Fibroblast of skin of abdomen (primary cell): ENCODE measurements at regions not wholly inside any gene's neighbourhood (a gene's known extent, or its start where the extent isn't known, plus 50 kb on each side); places are given as distances from the start of the nearest gene placed in this dataset.
"Not testable (repeated sequence)": the region's sequence is repeated elsewhere in the genome, so short reads cannot be mapped to it uniquely, and the experiment has no call there.

Experiments used
- DNase-seq: peaks from one replicate; pipeline ENCODE4 v3.0.0-alpha.2; 2013

DNA sequence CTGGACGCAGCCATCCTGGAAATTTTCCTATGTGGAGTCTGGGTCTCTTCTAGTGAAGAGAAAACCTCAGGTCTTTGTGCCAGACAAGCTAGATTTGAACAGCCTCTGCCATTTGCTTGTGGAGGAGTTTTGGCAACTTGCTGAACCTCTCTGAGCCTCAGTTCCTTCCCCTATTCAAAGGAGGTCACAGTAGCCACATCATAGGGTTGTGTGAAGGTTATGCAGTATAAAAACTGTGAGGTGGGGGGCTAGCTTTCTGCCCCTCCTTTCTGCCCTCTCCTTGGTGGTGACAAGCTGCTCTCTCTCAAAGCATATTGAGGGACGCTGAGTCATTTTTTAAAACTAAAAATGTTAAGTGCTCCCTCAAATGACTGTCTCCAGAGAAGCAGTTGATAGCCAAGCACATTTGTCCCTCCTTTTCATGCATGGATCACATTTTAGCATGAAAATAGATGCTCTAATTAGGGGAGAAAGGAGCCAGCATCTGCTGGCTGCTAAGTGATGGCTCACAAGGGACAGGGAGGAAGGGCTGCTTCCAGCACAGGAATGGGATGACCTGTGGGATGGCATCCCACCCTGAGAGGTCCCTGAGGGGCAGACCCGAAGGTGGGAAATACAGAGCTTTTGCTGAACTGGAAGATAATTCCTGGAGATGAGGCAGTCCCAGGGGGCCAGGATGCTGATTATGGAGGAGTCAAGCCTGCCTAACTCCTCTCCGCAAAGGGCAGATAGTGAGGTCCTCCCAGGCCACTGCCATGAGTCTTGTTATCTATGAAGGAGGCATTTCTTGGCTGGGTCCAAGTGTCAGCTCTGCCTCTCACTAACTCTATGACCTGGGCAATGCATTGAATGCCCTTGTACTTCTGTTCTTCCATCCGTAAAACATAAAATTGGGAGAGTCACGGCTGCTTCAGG is 218.8 kb downstream of the RAB11FIP4 start:
- DNase-seq = no peak

DNA sequence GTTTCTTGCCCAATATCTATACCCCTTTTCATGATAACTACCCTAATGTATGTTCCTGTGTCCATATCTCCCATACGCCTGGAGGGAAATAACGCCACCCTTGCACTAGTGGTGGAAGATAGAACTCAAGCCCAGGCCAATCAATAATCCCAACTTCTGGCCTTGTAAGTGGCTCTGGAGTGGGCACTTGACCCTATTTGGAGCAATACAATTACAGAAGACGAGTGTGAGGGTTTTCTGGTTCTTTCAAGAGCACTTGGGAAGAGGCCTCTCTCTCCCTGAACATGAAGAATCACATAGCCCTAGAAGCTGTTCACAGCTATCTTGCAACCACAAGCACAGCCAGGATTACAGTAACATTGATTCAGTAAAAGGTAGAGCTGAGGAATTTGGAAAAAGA is 217.9 kb downstream of the RAB11FIP4 start:
- no peak for DNase-seq

DNA sequence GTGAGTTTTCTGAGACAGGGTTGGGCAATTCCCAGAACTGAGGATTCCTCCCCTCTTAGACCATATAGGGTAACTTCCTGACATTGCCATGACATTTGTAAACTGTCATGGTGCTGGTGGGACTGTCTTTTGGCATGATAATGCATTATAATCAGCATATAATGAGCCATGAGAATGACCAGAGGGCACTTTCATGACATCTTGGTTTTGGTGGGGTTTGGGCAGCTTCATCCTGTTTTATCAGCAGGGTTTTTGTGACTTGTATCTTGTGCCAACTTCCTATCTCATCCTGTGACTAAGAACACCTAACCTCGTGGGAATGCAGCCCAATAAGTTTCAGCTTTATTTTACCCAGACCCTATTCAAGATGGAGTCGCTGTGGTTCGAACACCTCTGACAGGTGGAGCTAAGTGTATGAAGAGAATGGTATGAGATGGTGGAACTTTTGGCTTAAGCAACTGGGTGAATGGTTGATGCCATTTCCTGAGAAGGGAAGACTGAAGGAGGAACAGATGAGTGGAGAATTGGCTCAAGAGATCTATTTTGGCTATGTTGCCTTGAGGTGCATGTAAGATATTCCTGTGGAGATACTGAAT is 217.3 kb downstream of the RAB11FIP4 start:
- DNase-seq = no peak

DNA sequence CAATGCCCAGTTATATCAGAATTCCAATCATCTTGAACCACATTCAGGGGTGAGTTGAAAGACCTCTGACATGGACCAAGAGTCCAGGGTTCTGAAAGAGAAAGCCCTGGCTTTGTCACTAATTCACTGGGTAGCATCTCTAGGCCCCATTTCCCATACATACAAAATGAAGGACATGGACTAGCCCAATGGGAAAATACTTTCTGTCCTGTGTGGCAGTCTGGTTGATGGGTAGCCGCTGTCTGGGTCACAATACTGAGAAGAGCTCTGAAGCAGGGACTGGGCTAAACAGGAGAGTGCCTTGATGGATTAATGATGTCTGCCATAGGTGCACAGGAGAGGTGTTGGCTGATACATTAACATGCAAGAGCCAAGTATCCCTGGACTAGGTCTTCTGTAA is 214.3 kb downstream of the RAB11FIP4 start:
- no peak for DNase-seq

DNA sequence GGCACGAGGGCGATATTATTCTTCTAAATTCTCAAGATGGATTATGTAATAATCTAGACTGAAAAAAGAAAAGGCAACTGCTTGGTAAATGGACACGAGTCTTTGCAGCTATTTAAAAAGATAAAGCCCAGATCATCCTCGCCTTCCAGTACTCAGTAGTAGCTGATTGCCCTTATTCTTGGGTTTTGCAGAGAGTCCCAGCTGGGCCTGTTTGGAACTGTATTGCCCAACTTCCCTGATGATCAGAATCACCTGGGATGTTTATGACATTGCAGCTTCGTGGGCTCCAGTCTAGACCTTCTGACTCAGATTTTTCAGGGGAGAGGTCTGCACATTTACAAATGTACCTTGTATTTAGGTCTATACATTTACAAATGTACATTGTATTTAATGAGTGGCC is 213.5 kb downstream of the RAB11FIP4 start:
- no peak for DNase-seq

DNA sequence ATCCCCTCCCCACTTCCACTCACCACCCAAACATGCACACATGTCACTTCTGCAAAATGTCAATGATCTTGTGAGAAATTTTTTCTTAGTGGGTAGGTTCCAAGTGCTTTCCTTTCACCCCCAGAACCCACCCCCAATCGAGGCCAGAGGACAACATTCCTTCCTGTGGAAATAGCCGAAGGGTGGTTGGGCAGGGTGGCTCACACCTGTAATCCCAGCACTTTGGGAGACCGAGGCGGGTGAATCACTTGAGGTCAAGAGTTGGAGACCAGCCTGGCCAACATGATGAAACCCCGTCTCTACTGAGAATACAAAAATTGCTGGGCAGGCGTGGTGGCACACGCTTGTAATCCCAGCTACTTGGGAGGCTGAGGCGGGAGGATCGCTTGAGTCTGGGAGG is 208.7 kb downstream of the RAB11FIP4 start:
- DNase-seq = not testable (repeated sequence)

DNA sequence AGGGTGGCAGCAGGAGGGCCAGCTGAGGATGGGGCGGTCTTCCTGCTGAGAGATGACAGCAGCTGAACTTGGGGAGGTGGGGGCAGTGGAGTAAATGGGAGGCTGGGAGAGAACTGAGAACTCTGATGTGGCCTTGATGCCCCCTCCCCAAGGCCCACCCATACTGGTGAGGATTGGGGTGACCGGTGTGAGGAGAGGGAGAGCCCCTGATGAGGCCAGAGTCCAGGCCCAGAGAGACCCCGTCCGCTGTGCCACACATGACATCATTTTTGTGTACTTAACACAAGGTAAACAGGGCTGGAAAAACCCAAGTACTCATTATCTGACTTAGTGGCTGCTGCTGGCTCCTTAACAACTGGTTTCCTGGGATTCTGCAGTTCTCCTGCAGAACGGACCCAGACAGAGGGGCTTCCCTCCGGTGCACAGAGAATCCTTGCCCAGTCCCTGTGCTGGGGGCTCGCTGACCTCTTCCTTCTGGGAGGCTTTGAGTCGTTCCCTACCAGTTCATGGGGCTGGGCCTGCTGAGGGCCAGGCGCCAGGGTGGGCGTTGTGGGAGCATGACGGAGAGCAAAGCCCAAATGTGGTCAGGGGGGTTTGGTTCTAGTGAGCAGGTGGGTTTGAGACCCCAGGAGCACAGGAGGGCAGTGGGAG is 207.6 kb downstream of the RAB11FIP4 start:
- no peak for DNase-seq

DNA sequence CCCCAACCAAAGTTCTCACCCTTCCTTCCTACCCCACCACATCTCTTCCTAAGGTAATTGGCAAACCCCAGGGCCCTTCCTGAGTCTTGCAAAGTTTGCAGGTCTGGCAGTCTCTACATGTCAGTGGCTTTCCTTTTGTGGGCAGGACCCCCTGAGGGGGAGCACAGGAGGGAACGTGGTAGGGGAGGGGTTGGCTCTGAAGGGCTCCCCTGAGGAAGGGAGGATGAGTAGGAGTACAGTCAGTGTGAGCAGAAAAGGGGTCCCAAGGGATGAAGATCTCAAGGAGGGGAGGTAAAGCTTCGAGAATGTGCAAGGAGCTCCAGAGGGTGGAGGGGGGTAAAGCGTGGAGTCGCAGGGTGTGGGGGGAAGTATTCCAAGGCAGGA is 206.9 kb downstream of the RAB11FIP4 start:
- no peak for DNase-seq

DNA sequence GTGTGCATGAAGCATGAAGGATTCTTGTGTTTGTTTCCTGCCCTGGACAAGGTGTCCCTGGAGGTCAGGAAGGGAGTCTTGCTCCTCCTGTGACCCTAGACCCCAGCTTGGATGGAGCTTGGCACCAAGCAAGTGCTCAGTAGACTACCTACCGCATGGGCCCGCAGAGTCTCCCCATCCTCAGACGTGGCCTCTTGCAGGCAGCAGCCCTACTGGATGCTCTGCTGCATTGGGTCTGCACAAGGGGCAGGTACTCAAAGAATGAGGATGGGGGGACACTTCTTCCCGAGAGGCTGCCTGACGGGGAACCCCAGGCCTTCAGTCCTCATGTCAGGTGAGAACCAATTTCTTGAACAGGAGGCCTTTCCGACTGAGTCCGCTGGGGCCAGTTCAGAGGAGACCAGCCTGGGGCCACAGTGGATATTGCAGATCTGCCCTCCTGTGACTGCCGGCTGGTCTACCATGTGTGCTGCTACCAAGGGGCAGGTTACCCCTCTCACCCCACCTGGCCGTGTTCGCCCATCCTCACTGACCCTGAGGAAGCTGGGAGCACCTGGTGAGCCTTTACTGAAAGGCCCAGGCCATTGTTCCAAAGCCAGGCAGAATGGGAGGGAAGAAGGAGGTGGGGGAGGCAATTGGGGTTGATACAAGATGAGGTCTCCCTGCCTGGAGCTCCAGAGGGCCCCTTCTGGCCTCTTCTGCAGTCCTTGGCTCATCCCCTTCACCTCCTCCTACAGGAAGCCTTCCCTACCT is 206.3 kb downstream of the RAB11FIP4 start:
- no peak for DNase-seq

DNA sequence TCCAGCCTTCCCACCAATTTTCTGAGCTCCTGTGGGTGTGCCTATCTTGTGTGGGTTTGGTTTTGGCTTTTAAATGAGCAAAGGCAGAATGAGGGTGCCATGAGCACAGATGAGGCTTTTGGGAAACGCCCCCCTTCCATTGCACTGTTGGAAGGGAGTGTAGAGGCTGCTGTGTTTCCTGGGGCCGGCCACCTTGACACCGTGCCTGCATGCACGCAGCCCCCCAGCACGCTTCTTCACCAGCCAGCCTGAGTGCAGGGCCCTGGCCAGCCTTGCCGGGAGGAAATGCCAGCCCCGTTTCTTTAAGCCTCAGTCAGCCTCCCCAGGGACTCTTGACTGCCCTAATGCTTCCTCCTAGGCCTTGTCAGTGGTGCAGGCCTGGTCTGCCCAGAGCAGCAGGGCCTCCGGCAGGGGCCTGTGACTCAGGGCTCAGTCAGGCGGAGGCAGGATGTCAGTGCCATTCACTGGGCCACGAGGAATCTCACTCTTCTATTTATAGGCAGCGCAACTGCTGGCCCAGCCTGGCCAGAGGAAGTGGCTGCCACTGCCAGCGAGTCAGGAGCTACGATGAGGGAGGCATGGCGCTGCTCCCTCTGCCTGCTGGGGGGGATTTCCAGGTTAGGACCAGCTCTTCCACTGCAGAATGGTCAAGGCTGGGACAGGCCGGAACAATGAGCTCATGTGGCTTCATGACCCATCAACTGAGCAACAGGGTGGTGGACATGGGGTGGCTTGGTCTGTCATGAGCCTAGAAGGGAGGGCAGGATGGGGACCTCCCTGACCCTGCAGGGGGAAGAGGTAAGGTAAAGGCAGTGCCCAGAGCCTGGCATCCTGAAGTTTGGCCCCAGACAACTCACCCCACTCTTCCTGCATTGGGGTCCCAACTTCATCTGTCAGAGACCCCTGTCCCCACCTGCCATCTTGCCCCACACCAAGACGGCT is 205.2 kb downstream of the RAB11FIP4 start:
- DNase-seq = peak; percentile 98

DNA sequence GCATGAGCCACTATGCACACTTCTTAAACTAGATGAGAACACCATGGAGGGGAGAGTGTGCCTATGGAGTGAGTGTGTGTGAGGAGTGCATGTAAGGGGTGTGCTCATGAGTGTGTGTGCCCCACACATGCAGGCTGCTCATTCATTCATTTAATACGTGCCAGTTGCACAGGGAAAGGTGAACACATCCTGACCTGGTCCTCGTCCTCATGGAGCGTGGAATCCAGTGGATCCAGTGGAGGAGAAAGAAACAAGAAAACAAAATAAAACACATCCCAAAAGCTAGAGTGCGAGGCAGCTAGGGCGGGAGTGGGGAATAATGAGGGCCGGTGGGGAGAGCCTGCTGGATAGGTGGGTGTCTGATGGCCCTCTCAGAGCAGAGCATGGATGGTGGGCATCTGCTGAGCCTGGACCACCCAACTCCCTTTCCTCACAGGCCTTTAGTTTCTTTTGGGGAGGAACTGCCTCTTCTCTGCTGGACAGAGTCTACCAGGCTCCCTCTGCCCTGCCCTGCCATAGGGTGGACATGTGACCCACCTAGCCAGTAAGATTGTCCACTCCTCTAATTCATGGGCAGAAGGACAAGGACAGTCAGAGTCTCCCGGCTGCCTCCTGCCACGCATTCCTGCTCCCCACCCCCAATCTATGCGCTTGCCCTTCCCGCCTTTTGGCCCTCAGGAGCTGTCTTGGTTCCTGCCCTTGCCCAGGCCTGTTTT is 204.3 kb downstream of the RAB11FIP4 start:
- no peak for DNase-seq

DNA sequence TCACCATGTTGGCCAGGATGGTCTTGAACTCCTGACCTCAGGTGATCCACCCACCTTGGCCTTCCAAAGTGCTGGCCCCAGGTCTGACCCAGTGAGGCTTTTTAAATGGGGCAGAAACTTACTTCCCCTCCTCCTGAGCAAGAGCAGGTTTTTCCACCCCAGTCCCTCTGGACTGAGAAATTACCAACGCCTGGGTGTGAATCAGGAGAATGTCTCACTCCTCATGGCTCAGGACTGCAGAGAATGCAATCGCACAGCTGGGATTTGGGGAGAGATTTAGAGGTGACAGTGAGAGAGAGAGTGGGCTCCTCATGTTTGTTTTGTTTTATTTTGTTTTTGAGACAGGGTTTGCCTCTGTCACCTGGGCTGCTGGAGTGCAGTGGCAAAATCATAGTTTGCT is 203.6 kb downstream of the RAB11FIP4 start:
- peak; percentile 65 for DNase-seq

DNA sequence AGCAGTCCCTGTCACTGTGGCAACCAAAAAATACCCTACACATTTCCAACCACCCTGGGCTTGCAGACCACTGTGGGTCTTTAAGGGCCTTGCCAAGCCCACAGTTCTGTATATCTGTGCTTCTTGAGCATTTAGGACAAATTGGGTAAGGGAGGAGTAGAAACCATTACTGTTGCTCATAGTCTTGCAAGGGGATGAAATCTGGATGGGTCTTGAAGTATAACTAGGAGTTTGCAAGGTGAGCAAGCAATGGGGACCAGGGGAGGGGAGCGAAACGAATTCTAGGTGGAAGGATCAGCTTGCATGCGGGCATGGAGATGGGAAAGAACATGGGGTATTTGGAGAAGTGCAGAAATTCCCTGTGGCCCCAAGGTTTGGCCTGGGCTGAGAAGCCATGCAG is 202.9 kb downstream of the RAB11FIP4 start:
- DNase-seq = no peak

DNA sequence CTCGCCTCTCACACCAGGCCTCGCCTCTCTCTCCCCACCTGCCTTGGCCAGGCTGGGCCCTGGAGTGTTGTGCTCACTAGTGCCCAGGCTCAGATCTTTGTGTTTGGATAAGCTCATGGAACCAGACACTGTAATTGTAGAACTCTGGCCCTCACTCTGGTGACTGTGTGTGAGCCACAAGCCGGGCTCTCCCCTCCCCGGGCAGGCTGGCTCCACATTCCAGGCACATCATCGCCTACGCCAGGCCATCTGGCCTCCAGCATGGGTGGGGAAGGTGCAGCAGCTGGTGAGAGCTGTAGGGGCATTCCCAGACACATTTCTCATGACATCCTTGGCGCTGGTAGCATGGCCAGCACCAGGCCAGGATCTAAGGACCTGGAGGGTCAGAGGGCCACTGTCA is 202.3 kb downstream of the RAB11FIP4 start:
- peak; percentile 80 for DNase-seq

DNA sequence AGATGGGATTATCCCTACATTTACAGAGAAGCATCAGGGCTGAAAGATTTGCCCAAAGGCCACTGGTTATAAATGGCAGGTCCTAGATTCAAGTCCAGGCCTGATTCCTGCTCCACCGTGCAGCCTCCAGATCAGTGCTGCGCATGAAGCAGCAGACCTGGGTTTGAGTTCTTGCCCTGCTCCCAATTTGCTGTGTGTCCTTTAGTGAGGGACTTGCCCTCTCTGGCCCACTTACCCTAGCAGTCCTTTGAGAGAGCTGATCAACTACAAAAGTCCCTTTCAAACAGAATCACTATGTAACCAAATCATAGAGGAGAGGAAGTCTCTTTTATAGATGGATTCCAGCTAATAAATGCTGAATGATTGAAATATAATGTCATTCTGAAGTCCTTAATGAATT is 200.4 kb downstream of the RAB11FIP4 start:
- DNase-seq = no peak

DNA sequence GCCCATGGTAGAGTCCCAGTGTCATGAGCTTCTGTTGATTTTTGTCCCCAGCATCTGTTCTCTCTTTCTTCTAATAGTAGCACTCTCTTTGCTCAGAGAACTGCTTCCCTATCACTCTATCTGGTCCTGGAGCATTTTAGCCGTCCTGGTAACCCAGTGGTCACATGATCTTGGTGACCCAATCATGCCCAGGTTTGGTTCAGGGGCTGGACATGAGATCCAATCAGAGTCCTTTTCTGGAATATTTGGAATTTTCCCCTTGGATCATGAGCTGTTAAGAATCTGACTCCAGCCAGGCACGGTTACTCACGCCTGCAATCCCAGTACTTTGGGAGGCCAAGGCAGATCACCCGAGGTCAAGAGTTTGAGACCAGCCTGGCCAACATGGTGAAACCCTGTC is 197.0 kb downstream of the RAB11FIP4 start:
- no peak for DNase-seq

DNA sequence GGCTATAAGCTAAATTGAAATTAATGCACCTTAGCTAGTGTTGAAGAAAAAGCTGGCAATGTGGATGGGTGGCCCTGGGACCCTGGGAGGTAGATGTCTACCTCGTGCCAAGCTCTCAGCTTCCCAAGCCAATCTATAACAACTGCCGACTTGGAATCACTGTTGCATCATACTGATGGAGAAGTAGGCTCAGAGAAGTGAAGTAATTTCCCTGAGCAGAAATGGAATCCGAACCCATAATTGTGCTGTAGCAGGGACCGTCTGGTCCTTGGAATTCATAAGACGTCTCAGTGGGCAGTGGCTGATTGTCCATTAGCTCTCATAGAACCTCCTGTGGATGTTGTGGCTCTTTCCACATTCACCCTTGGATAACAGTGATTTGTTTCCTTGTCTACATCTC is 196.6 kb downstream of the RAB11FIP4 start:
- DNase-seq = no peak
